ENCODE measurements at regions not wholly inside any gene's neighbourhood (a gene's known extent, or its start where the extent isn't known, plus 50 kb on each side); places are given as distances from the start of the nearest gene placed in this dataset.

DNA sequence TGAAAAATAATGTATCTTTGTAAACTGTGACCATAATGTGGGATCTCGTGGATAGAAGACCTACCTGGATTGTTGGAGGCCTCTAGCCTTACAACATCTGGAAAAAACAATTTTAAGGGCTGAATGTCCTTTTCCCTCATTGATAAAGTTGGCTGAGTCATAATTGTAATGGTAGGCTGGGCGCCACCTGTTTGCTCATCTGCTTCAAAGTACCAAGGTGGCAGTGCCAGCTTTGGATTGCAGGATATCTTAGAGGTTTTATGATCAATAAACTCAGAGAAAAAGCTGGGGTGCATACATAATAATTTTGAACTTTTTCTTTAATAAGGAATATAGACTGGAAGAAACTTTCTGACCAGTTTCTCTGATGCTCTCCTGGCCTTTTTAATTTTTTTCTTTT is 653.4 kb downstream of the MMUT start:
- DNase-seq: no peak

DNA sequence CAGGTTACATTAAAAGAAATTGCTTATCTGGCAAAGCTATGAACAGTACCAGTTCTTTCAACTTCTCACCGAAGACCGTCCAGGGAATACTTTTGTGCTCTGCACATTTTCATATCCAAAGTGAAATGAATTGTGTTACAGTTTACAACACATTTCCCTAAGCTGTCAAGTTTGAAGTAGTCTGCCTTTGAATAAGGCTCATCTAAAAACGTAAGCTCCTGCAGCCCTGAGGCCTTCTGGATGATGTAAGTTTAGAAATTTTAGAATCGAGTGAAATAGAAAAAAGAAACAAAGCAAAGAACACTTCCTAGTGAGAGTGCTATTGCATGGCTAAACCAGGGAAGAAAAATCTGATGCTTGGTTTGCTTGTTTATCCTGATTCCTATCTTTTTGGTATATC is 653.8 kb downstream of the MMUT start:
- DNase-seq: no peak

DNA sequence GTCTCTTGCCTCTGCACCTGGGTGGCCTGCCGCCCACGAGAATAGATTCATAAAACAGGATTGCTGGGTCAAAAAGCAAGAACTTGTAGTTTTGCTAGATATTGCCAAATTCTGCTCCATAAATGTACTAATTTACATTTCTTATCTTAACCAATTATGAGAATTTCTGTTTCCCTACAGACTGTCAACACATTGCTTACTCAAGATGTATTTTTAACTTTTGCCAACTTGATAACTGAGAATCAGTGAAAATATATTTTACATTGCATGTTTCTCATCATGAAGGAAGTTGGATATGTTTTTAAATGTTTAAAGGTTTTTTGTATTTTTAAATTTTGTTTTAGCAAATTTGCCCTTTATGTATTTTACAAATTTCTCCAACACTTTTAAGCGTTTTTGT is 664.8 kb downstream of the MMUT start:
- DNase-seq: no peak

DNA sequence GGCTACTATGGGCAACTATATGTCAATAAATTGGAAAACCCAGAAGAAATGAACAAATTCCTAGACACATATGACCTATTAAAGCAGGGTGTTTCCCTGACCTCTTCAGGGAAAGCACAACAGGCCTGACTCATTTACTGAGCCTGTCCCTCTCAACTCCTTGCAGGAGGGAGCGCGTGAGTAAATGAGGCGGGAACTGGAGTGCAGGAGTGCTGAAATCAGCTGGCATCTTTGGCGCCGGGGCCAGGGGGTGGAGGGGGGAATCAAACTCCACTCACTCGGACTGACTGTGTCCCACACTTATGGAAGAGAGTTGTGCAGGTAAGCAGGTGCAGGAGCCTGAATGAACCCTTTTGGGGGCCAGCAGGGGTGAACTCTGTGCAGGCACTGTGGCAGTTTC is 671.2 kb upstream of the PTCHD4 start:
- no peak for DNase-seq

DNA sequence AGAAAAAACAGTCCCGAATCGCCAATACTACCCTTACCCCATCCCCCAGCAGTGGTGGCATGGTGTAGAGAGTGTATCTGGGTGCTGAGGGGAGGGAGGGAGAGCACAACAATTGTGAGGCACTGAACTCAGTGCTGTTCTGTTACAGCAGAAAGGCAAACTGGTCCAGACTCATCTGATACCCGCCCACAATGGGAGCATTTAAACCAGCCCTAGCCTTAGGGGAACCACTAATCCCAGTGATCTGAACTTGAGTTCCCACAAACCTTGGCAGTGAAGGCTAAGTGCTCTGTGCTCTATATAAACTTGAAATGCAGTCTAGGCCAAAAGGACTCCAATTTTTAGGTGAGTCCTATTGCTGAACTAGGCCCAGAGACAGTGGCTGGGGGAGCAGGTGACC is 666.4 kb upstream of the PTCHD4 start:
- no peak for DNase-seq

DNA sequence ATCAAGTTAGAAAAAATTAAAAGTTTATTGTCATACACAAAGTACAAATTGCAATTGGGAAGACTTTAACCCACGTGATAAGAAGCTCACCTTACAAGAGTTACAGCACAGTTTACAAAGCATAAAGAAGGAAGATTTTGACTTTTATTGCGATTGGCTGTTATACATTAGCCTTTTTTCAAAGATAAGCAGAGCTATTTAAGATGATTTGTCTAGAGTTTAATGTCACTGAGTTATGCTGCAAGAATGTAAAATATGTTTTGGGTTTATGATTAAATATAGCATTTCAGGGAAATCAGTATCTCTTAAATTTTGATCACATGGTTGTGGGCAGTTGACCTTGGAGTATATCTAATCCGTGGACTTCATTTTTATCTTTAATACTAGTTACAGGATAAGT is 664.2 kb upstream of the PTCHD4 start:
- DNase-seq: no peak

DNA sequence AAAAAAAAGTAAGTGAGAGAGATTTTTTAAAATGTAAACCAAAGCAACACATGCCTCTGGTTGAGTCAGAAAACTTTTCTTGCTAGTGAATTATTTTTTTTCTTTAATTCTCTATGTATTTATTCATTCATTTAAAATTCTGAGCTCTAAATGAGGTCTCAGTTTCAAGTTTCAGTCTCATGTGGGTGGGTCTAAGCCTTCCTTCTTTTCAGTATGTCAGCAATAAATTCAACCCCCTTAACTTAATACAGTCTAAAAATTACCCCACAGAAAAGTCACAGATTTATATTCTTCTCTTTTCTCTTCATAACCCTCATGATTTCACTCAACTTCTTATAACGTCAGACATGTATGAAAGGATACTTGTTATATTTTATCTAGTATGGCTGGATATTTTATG is 663.3 kb upstream of the PTCHD4 start:
- DNase-seq: no peak

DNA sequence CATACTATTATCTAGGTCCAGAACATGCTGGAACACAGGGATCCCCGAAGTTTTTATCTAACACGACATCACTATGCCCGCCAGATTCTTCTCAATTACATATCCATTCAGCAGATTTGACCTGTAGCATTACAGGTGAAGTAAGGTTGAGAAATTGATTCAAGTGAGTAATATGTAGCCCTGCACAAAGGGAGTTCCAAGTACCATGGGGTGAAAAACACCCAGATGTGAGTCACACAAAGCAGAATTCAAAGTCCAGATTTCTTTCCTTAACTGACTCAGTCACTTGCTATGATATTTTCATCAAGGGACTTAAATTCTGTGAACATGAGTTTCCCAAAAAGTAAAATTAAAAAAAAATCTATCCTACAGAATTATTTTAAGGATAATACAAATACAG is 655.4 kb upstream of the PTCHD4 start:
- DNase-seq: no peak

DNA sequence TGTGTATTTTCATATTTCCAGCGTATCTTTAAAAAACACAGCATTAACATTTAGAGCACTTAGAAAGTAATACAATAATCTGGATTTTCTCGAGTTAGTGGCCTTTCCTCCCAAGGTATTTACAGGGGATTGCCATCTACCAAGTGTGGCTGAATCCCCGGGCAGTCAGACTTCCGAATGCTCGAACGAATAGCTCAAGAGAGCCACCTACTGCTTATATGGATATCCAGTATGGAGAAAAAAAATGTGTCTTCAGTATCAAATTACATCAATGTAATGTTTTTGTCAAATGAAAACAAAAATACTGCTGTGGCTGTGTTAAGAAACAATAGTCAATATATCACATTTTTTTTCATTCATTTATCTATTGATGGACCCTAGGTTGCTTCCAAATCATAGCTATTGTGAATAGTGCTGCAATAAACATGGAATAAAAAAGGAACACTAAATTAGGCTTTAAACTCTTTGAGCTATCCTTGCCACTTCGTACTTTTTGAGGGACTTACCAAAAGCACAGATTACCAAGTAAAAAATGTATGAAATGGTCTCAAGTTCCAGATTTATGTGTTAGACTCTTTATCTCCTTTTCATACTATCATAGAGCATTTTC is 654.5 kb upstream of the PTCHD4 start:
- peak; percentile 34 for DNase-seq

DNA sequence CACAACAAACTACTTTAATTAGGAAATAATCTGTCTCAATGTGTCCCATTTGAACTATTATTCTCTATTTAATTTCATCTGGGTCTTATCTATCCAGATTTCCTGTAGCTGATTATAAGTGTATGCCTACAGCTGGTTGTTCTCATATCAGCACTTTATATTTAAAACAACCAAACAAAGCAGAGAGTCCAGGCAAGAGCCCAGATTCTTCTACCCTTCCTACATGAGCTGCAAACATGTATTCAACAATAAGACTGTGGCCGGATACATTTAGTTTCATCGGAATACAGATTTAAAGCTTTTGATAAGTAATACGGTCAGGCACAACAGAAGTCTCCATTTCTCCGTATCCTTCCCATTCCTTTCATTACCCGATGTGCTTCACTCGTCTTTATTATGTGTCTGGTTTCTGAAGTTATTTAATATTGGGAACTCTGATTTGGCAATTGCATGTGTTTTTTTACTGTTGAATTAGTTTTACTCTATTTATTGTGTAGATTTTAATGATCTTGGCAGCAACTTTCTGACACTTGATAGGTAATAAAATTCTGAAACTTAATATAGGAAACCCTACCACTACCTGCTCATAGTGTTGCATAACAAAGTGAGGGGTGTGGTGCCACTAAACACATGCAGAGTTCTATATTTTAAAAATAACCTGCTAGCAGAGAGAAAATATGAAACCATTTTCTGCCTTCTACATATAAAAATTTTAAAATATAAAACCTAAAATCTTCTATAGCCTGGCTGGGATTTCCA is 653.5 kb upstream of the PTCHD4 start:
- DNase-seq: no peak

DNA sequence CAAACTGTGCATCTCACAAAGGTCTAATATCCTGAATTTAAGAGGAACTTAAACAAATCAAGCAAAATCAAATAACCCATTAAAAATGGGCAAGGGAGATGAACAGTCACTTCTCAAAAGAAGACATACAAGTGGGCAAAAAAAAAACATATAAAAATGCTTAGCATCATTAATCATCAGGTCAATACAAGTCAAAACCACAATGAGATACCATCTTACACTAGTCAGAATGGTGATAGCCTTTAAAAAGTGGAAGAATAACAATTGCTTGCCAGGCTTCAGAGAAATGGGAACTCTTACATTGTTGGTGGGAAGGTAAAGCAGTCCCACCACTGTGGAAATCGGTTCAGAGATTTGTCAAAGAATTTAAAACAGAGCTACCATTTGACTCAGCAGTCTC is 646.7 kb upstream of the PTCHD4 start:
- DNase-seq: no peak

DNA sequence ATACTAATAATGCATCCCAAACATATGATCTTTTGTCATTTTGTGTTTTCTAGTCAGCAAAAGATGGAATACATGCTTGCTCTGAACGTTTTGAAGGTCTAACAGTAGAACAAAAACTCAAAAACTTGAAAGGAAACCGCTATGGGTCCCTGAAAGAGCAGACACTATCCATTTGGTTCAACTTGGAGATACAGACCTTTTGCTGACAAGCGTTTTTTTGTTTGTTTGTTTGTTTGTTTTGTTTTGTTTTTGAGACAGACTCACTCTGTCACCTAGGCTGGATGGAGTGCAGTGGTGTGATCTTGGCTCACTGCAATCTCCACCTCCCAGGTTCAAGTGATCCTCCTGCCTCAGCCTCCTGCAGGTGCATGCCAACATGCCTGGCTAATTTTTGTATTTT is 644.3 kb upstream of the PTCHD4 start:
- DNase-seq: no peak

DNA sequence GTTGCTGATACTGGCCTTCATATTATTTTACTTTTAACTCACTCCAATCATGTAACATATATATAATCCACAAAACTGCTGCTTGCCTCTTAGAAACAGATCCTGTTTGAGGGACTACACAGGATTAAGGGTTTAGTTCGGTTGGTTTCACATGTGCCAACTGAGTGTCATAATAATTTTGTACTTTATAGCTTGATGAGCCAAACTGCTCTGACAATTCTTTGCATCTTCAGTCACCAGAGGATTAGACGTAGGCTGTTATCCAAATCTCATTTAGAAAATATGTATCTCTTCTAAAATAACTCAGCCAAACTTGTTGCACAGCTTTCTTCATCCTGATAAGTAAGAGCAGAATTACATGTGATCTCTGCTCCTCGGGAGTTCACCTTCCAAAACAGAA is 643.6 kb upstream of the PTCHD4 start:
- DNase-seq: no peak

DNA sequence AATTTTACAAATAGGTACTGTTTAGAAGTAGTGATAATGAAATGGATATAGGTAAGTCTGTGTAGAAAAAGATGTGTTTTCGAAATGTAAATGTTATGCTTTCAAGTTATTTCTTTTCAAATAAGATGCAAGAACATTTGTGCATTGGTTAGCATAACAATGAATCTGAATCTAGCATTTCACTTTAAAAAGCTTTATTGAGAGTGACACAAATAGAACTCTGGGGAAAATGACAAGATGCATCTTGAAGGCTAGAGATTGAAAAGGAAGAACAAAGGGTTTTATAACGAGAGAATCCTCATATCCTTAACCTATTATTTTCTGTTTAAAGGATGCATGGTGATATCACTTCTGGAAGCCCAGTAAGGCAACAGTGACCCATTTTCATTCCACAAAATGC is 639.9 kb upstream of the PTCHD4 start:
- DNase-seq: no peak

DNA sequence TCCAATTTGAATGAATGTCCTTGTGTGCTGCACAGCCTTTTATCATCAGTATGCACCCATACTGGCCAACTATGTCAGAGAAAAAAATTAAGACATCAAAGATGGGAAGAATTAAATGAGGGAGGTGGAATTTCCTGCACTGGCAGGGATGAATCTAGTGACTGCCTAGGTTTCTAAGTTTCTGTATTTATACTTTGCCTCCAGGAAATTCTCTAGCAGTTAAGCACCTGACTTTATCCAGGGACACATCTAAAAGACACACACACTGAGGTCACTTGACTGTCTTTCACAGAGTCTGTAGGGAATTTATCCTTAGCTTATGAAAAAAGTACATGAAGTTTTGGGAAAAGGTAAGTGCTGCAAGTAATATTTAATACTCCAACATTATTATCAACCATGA is 636.5 kb upstream of the PTCHD4 start:
- DNase-seq: no peak

DNA sequence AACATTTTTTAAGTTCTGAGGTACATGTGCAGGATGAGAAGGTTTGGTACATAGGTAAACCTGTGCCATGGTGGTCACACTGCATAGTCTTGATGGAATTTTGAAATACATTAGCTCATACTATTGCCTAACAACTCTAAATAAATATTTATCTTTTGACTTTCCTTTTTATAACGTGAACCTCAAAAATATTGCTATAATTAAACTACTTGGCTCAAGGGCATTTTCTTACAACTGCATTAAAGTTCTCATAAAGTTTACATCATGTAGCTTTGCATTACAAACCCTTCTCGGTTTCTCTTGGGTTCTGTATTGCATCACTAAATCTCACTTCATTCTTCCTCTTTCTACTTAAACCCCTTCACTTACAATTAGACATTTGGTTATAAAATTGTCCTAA is 636.0 kb upstream of the PTCHD4 start:
- no peak for DNase-seq

DNA sequence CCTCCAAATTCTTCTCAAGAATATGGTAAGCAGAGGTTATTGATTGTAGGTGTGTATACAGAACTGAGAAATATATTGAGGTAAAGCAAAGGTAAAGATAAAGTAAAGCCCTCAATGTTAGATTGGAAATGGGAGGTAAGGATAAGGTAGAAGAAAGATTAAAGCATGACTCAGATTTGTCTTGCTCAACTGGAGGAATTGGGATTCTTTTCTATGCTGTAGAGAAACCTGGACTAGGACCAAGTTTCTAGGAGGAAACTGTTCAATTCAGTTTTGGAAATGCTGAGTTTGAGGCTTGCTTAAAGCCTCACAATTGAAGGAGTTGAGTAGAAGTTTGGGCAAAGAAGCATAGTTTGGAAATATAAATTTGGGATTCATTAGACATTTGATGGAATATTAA is 634.0 kb upstream of the PTCHD4 start:
- no peak for DNase-seq

DNA sequence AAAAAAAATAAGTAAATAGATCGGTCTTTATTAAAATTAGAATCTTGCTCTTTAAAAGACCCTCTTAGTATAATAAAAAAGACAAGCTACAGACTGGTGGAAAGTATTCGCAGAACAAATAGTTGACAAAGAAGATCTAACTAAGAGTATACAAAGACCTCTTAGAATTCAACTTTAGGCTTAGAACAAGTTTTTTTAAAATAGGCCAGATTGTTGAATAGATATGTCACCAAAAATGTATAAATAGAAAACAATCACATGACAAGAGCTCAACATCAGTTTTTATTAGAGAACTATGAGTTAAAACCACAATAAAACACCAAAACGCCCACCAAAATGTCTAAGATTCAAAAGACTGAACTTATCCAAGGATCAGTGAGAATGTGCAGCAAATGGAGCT is 632.7 kb upstream of the PTCHD4 start:
- no peak for DNase-seq

DNA sequence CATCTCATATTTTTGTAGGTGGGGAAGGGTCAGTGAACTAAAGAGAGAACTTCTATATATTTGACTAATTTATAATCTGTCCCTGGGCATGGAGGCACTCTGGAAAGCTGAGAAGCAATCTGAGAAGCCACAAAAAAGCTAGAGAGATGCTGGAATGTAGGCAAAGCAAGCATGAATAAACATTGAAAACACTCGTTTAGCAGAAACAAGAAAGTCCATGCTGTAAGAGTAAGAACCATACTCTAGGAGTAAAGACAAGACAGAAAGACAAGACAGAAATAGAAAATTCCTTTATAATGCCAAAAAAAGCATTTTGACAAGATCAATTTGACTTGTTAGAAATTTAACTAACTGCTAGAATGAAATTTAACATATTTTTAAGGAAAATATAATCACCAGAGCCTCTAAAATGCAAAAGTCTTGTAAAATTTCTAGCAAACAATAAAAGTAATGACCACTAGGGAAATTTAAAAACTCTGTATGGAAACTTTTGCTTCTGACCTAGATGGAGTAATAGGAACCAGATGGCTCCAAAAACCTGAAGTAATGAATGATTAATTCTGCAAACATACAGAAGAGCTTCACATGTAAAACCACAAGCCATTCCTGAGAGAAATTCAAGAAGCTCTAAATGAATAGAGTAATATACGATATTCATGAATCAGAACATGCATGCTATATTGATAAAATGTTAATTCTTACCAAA is 625.7 kb upstream of the PTCHD4 start:
- DNase-seq: no peak

DNA sequence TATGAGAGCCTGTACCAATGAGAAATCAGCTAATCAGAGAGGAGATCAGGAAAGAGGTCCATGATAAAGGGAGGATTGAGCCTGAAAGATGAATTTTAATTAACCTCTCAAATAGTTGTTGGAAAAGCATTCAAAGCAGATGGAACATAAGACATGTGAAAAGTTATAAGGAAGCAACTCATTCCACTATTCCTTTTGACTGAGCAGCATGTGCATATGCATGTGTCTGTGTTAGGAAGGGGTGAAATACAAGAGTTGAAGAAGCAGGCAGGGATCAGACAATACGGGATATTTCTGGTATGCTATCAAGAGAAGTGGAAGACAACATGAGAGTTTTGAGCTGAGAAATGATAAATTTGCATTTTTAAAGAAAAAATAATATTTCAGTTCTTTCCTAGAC is 624.8 kb upstream of the PTCHD4 start:
- no peak for DNase-seq

DNA sequence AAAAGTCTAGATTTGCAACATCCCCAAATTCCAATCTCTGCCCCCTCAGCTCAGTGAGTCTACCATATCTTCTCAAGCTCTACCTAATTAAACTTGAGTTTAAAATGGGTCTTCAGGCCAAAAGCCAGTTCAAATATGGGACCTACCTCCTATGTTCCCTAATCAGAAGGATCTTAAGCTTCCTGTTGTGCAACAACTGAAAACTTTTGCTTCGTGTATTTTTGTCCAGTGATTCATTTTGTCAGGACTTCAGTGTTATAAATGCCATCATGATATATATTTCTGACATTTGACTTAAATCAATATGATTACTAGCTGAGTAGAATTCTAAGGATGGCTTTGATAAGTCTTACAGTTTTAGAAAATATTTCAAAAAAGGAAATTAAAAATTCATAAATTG is 622.6 kb upstream of the PTCHD4 start:
- no peak for DNase-seq

DNA sequence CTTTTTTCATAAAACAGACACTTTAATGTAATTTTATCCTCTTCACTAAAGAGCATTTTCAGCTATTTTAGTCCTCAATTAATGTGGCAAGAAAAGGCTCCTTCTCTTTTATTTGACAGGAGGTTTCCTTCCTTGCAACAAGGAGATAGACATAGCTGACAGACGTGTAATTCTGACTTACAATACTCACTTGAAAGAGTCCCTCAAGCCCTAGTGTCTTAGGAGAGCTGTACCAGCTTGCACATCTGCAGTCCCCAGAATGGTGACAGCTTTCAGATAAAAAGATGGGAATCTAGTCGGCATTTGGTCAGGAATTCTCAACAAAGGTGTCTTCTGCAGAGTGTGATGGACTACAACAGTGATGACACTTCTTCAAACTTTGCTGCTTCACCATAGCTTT is 603.7 kb upstream of the PTCHD4 start:
- DNase-seq: no peak

DNA sequence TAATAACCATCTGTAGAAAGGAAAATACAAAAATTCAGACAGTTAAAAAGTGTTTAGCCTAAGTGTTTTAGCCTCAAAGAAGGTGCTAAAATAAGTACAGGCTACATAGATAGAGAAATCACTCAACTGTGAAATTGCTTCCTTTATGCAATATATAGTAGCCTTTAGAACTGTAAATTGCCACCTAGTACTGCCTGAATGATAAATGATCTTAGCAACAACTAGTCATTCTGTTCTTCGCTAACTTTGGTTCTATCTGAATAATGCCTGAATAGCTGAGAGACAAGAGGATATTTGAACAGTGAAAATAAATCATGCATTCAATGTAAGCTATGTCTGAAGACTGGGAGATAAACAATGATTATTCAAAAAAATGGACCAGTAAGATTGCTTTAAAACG is 603.3 kb upstream of the PTCHD4 start:
- no peak for DNase-seq

DNA sequence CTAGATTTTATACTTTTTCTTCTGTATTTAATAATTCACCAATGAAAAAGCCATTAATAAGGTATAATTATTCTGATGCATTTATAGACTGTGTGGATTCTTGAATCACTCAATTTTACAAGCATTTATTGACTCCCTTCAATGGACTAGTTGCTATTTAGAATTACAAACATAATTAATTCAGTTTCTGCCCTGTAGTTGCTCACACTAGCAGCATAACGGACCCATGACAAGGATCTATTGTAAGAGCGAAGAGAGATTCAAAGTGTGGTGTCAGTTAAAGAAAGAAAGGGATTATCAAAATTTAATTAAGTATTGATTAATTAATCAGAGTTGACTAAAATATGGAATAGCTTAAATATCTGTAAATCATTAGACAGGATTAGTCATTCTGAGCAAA is 602.6 kb upstream of the PTCHD4 start:
- no peak for DNase-seq

DNA sequence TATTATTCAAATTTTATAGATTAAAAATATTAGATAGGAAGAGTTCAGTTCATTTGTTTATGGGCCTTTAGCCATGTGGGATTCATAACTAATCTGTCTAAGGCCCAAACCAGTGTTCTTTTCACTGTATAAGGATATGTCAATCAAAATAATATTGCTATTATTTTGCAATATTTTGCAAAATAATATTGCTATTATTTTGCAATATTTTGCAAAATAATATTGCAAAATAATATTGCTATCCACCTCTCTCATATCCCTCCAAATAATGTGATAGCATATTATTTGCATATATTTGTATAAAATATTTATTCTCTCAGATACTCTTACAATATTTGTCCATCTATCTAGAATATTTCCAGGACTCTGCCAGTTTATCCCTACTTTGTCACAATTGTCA is 595.3 kb upstream of the PTCHD4 start:
- DNase-seq: no peak

All from right hindlimb (tissue), 1 donor.